GM18520 (cell line): ENCODE measurements at regions not wholly inside any gene's neighbourhood (a gene's known extent, or its start where the extent isn't known, plus 50 kb on each side); places are given as distances from the start of the nearest gene placed in this dataset.

Source experiments
- ATAC-seq: cut with Tn5 transposase; IDR thresholded peaks from one replicate; pipeline ENCODE4 v1.9.1; 2021; ENCODE audit not compliant: unreplicated experiment

DNA sequence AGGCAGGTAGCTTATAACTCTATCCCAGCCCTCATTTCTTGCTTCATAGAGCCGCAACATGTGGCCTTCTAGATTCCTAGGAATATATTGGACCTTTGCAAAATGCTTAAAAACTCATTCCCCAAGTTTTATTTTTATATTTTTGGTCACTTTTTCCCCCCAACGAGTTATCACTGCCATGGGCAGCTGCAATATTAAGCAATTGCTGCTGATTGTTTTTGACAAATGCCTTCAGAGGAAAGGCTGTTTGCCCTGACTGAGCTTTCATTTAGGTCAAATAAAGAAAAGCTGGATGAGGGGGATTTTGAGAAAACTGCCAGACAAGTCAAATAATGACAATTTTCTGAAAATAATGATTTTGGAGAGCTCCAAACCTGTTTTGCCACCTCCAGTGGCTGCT, 976.9 kb upstream of the MBL2 start:
- ATAC-seq: no peak

- no peak for ATAC-seq
Observed at GRCh38 chr10:53748319-53748718, 975.7 kb upstream of the MBL2 start.

GRCh38 chr10:53744746-53745145, 972.2 kb upstream of the MBL2 start:
- no peak for ATAC-seq

DNA sequence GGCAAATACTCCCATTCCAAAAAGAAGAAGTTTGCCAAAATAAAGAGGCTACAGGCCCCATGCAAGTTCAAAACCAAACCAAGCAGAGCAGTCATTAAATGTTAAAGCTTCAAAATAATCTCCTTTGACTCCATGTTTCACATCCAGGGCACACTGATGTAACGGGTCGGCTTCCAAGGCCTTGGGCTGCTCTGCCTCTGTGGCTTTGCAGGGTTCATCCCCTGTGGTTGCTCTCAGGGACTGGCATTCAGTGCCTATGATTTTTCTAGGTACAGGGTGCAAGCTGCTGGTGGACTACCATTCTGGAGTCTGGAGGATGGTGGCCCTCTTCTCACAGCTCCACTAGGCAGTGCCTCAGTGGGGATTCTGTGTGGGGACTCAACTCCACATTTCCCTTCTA, 971.6 kb upstream of the MBL2 start:
- ATAC-seq: no peak

- ATAC-seq: no peak
Observed at GRCh38 chr10:53737132-53737531, 964.5 kb upstream of the MBL2 start.

DNA sequence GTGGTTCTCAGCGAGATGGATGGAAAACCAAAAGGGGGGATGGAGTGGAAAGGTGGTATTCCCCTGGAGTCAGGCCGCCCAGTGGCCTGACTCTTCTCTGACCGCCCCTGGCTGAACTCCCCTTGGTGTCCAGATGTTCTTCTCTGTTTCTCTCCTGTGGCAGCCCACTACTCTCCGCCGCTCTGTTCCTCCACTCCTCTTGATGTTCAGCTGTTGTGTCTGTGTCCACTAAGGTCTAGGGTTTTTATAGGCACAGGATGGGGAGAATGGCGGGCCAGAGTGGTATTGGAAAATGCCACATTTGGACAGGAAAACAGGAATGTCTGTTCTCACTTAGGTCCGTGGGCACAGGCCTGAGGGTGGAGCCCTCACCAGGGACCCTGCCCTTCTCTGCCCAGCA, 954.3 kb upstream of the MBL2 start:
- ATAC-seq: no peak

DNA sequence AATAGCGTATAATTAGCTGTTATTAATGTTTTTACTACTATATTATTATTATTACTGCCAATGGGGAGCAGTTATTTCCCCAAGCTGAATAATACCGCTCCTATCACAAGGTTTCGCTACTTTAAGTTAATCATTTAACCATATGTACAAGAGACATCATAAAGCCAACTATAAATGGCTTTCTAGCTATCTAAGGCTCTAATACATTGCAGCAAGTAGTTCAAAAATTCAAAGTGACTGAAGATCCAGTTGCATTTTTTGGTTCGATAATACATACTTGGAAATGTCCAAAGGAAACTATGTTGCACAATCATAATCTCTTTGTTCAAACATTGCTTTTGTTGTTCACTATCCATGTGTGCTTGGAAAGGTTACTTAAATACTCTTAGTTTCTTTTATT, 952.0 kb upstream of the MBL2 start:
- no peak for ATAC-seq

GRCh38 chr10:53719658-53720057, 947.1 kb upstream of the MBL2 start:
- no peak for ATAC-seq

GRCh38 chr10:53716156-53716555, 943.6 kb upstream of the MBL2 start:
- no peak for ATAC-seq

GRCh38 chr10:53713431-53713830, 940.8 kb upstream of the MBL2 start:
- no peak for ATAC-seq

DNA sequence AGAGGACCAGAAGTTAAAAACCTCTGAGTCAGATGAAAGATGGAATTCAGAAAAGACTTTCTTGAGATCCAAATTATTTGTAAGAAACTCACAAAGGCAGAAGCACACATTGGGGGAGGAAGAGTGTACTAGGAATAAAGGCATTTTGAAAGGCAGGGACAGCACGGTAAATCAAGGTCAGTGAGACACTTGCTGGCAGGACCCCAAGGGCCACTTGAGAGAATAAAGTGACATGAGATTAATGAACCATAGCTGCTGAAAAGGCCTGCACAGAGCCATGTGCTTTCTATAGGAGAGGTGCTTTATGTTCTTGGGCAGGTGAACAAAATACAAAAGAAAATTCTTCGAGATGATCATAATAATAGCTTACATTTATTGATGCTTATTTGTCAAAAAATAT, 929.9 kb upstream of the MBL2 start:
- no peak for ATAC-seq

GRCh38 chr10:53701213-53701612, 928.6 kb upstream of the MBL2 start:
- no peak for ATAC-seq

- no peak for ATAC-seq
Observed at GRCh38 chr10:53700278-53700677, 927.7 kb upstream of the MBL2 start.

- ATAC-seq: no peak
Observed at GRCh38 chr10:53699684-53700083, 927.1 kb upstream of the MBL2 start.

- no peak for ATAC-seq
Observed at GRCh38 chr10:53699231-53699630, 926.6 kb upstream of the MBL2 start.

DNA sequence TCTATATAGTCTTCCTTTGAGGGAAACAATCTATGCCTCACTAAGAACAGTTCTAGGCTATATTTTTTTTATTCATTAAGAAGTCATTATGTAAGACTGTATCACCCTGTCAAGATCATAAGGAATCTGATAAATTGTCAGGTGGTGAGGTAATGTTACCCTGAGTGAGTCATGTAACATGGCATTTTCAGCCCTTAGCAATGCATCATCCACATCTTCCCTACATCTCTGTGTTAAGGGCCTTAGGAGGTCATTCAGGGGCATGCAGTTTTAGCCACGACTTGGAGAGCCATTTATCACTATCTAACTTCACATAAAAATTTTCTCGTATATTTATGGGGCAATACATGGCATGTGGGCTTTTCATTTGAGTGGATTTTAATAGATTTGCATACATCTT, 924.5 kb upstream of the MBL2 start:
- ATAC-seq: no peak

- ATAC-seq: no peak
Observed at GRCh38 chr10:53690524-53691240, 918.1 kb upstream of the MBL2 start.

GRCh38 chr10:53687800-53688199, 915.2 kb upstream of the MBL2 start:
- ATAC-seq: no peak

GRCh38 chr10:53682885-53683284, 910.3 kb upstream of the MBL2 start:
- no peak for ATAC-seq

DNA sequence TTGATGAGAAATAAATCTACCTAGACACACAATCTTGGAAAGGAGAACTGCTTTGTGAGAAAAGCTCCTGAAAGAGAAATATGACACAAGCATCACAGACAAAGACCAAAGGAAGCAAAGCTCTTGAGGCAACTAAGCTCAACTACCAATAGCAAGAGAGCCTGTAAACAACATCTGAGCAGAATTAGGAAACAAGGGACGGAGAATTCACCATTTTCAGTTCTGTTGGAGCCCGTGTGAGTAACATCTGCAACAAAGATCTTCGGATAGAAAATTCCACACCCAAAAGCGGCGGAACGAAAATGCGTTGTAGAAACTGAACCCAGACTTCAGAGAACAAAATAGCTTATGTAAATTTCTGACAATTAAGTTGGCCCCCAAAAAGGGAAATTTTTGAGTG, 909.9 kb upstream of the MBL2 start:
- ATAC-seq: no peak

DNA sequence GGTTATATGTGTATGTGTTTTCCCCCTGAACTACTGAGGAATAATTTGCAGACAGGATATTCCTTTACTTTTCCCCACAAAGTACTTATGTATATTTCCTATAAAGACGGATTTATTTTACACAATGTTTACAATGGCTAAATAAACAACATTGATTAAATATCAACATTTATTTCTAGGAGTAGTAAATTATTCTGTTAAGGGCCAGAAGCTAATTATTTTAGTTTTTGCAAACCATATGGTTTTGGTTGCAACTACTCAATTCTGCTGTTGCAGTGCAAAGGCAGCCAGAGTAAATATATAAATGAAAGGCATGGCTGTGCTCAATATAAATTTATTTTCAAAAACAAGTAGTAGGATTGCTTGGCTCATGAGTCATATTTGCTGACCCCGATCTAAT, 907.1 kb upstream of the MBL2 start:
- no peak for ATAC-seq

- no peak for ATAC-seq
Observed at GRCh38 chr10:53675177-53675576, 902.6 kb upstream of the MBL2 start.

DNA sequence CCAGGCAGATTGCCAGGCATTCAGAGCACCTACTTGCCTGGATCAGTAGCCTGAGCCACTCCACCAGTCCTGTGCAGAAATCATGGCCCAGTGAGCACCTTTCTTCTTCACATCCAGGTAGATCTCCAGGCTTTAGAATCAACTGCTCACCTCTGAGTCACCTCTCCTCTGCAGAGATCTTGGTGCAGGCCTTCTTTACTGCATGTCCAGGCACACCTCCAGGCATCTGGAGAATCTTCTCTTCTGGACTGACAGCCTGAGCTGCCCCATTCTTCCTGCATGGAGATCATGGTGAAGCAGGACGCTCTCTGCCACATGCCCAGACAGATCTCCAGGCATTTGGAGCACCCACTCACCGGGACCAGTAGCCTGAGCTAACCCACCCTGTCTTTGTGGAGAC, 894.5 kb upstream of the MBL2 start:
- no peak for ATAC-seq
